H9 (cell line): ENCODE measurements at regions not wholly inside any gene's neighbourhood (a gene's known extent, or its start where the extent isn't known, plus 50 kb on each side); places are given as distances from the start of the nearest gene placed in this dataset.

Experiments used
- DNase-seq: peaks from one replicate; pipeline ENCODE4 v3.0.0-alpha.2; 2017
- H2AFZ ChIP-seq: one replicate; pipeline ENCODE4 v1.6.1; 2013; ENCODE audit warnings: mild to moderate bottlenecking, low read length, control low read depth, moderate library complexity
- H2AK5ac ChIP-seq: 2 replicates; pipeline ENCODE4 v1.6.1; 2013; ENCODE audit warnings: low read length, control low read depth, mixed read lengths; ENCODE audit not compliant: insufficient read length
- H2BK120ac ChIP-seq: one replicate; pipeline ENCODE4 v1.6.1; 2013; ENCODE audit warnings: low read depth, mild to moderate bottlenecking, low read length, control low read depth, inconsistent platforms; ENCODE audit not compliant: poor library complexity, severe bottlenecking
- H2BK12ac ChIP-seq: 2 replicates; pipeline ENCODE4 v1.6.1; 2013; ENCODE audit warnings: low read length, control low read depth, mixed read lengths, low read depth; ENCODE audit not compliant: insufficient read length
- H2BK15ac ChIP-seq: 2 replicates; pipeline ENCODE4 v1.6.1; 2013; ENCODE audit warnings: low read depth, low read length, control low read depth
- H2BK20ac ChIP-seq: one replicate; pipeline ENCODE4 v1.6.1; 2013; ENCODE audit warnings: low read depth, mild to moderate bottlenecking, low read length, control low read depth, inconsistent platforms; ENCODE audit not compliant: poor library complexity, severe bottlenecking
- H2BK5ac ChIP-seq: 2 replicates; pipeline ENCODE4 v1.6.1; 2013; ENCODE audit warnings: low read length, control low read depth, mixed read lengths; ENCODE audit not compliant: insufficient read length
- H3K14ac ChIP-seq: 2 replicates; pipeline ENCODE4 v1.6.1; 2013; ENCODE audit warnings: low read length, control low read depth; ENCODE audit not compliant: insufficient read depth
- H3K18ac ChIP-seq: 2 replicates; pipeline ENCODE4 v1.6.1; 2013; ENCODE audit warnings: low read depth, mild to moderate bottlenecking, mixed read lengths, low read length, control low read depth; ENCODE audit not compliant: insufficient read length
- H3K23ac ChIP-seq: 2 replicates; pipeline ENCODE4 v1.6.1; 2013; ENCODE audit warnings: low read length, control low read depth, mixed read lengths, low read depth; ENCODE audit not compliant: insufficient read length
- H3K23me2 ChIP-seq: 2 replicates; pipeline ENCODE4 v1.6.1; 2013; ENCODE audit warnings: low read depth, mild to moderate bottlenecking, mixed read lengths, low read length, control low read depth; ENCODE audit not compliant: insufficient read length, poor library complexity, severe bottlenecking
- H3K27ac ChIP-seq: 2 replicates; pipeline ENCODE4 v1.5.1; 2013; ENCODE audit warnings: low read length, control low read depth, mixed read lengths, low read depth; ENCODE audit not compliant: insufficient read length
- H3K27me3 ChIP-seq: 2 replicates; pipeline ENCODE4 v1.6.1; 2013; ENCODE audit warnings: low read length, control low read depth, inconsistent platforms; ENCODE audit not compliant: insufficient read depth
- H3K4ac ChIP-seq: 2 replicates; pipeline ENCODE4 v1.6.1; 2013; ENCODE audit warnings: low read depth, mild to moderate bottlenecking, control low read depth, inconsistent platforms, low read length, moderate library complexity
- H3K4me1 ChIP-seq: 2 replicates; pipeline ENCODE4 v1.6.1; 2013; ENCODE audit warnings: low read length, control low read depth, inconsistent platforms; ENCODE audit not compliant: insufficient read depth
- H3K4me2 ChIP-seq: 2 replicates; pipeline ENCODE4 v1.6.1; 2013; ENCODE audit warnings: low read length, control low read depth, mixed read lengths; ENCODE audit not compliant: insufficient read length, insufficient read depth
- H3K56ac ChIP-seq: 2 replicates; pipeline ENCODE4 v1.6.1; 2013; ENCODE audit warnings: low read depth, mild to moderate bottlenecking, mixed read lengths, low read length, control low read depth; ENCODE audit not compliant: insufficient read length
- H3K79me1 ChIP-seq: 2 replicates; pipeline ENCODE4 v1.6.1; 2013; ENCODE audit warnings: low read depth, mild to moderate bottlenecking, moderate library complexity, low read length, control low read depth, inconsistent platforms; ENCODE audit not compliant: insufficient read depth, poor library complexity, severe bottlenecking
- H3K79me2 ChIP-seq: 2 replicates; pipeline ENCODE4 v1.6.1; 2013; ENCODE audit warnings: low read length, control low read depth, inconsistent platforms; ENCODE audit not compliant: insufficient read depth
- H3K9ac ChIP-seq: 2 replicates; pipeline ENCODE4 v1.6.1; 2013; ENCODE audit warnings: low read length, control low read depth, mixed read lengths; ENCODE audit not compliant: insufficient read length; ENCODE audit errors: extremely low read depth
- H3K9me3 ChIP-seq: one replicate; pipeline ENCODE4 v1.6.1; 2013; ENCODE audit warnings: low read depth, low read length, inconsistent platforms; ENCODE audit not compliant: control insufficient read depth
- H3T11ph ChIP-seq: one replicate; pipeline ENCODE4 v1.6.1; 2013; ENCODE audit warnings: mild to moderate bottlenecking, low read length, control low read depth, inconsistent platforms
- H4K20me1 ChIP-seq: one replicate; pipeline ENCODE4 v1.6.1; 2013; ENCODE audit not compliant: control insufficient read depth, insufficient read length, insufficient read depth
- H4K5ac ChIP-seq: 2 replicates; pipeline ENCODE4 v1.6.1; 2013; ENCODE audit warnings: low read depth, mild to moderate bottlenecking, mixed read lengths, low read length, control low read depth; ENCODE audit not compliant: insufficient read length
- H4K8ac ChIP-seq: replicated peaks from 2 replicates; pipeline ENCODE4 v1.6.1; 2013; ENCODE audit warnings: low read length, control low read depth, mixed read lengths, low read depth; ENCODE audit not compliant: insufficient read length
- H4K91ac ChIP-seq: 2 replicates; pipeline ENCODE4 v1.6.1; 2013; ENCODE audit warnings: low read depth, mild to moderate bottlenecking, moderate library complexity, mixed read lengths, low read length, control low read depth; ENCODE audit not compliant: insufficient read length
- H3K27ac Mint-ChIP-seq, 3 experiments: 2 replicates in 2 of 3; 3 replicates in 1 of 3; pipeline ENCODE4 v1.8.0; 2020 to 2021; ENCODE audit warnings: mixed read lengths in 3 of 3, mild to moderate bottlenecking in 1 of 3, moderate library complexity in 1 of 3
- H3K27me3 Mint-ChIP-seq: 2 replicates; pipeline ENCODE4 v1.8.0; 2021; ENCODE audit warnings: low read depth, mild to moderate bottlenecking, moderate library complexity, mixed read lengths
- H3K36me3 Mint-ChIP-seq, 3 experiments: 2 replicates in 2 of 3; 3 replicates in 1 of 3; pipeline ENCODE4 v1.8.0; 2020 to 2021; ENCODE audit warnings: low read depth in 3 of 3, mixed read lengths in 3 of 3; ENCODE audit not compliant: insufficient read depth in 1 of 3
- H3K4me1 Mint-ChIP-seq, 2 experiments: 2 replicates each; pipeline ENCODE4 v1.8.0; 2020; ENCODE audit warnings: mixed read lengths in 2 of 2
- H3K4me3 Mint-ChIP-seq, 2 experiments: 2 replicates in 1 of 2; 3 replicates in 1 of 2; pipeline ENCODE4 v1.8.0; 2020 to 2021; ENCODE audit warnings: mild to moderate bottlenecking in 2 of 2, mixed read lengths in 2 of 2, moderate library complexity in 1 of 2
- H3K9me3 Mint-ChIP-seq, 2 experiments: 2 replicates in 1 of 2; 3 replicates in 1 of 2; pipeline ENCODE4 v1.8.0; 2020; ENCODE audit warnings: mild to moderate bottlenecking in 2 of 2, mixed read lengths in 2 of 2, moderate library complexity in 1 of 2
- WGBS: extraction: QIAGEN DNeasy Blood & Tissue Kit; methylation state at CpG from one replicate; pipeline ENCODE4 v1.1.7; 2013; ENCODE audit warnings: missing lambda C conversion rate, low lambda C conversion rate, mixed read lengths; ENCODE audit not compliant: insufficient read length; ENCODE audit errors: extremely low coverage; 5-methylcytosine and 5-hydroxymethylcytosine counted together
- TF ChIP-seq, protein P1 (sequence below): fragments of 200-600 bp; sonication (generic); conservative IDR thresholded peaks from 3 replicates; pipeline ENCODE4 v1.8.0; 2021; ENCODE audit warnings: antibody characterized with exemption, mild to moderate bottlenecking

DNA sequence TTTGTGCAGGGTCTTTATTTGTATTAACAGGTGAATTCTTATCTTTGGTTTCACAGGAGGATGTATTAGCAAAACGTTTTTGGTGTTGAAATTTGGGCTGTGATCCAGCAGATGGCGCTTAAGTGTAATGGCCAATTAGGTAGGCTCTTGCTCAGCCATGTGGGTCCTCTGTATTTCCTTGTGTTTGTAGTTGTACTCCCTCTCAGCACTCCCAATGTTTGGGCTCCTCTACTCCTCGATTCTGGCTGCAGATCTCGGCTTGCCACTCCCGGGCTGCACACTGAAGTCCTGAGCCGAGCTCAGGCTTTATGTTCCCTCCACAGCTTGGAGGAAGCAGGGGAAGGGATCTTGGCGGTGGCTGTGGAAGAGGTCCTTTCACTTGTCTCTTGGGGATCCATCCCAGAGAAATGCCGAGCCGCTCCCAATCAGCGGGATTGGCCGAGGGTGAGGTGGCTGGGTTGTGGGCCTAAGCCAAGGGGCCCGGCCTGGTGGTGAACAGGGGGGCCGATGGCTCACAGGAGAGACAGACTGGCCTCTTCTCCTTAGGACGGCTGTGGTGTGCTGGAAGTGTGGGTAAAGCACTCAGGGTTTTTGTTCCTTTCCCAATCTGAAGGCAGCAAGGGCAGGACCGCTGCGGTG is 133.7 kb downstream of the AEBP2 start:
- peaks cover 0 to 10% (median 1%) of the 10 kb centered on the region in 3 experiments; a peak in 4 of 7 replicates for H3K36me3 Mint-ChIP-seq
- no peaks in the 10 kb centered on the region for H3K27me3 ChIP-seq
- no peaks in the 10 kb centered on the region for H3K79me1 ChIP-seq
- H3K4me3 Mint-ChIP-seq: no peak overlapping the region
- H3K27ac ChIP-seq: no peak overlapping the region
- no peak overlapping the region for H4K91ac ChIP-seq
- peak overlapping the region; percentile 43 for H3K18ac ChIP-seq
- H4K8ac ChIP-seq: no peak overlapping the region
- H3K23me2 ChIP-seq: no peaks in the 10 kb centered on the region
- H2BK5ac ChIP-seq: no peak overlapping the region
- TF ChIP-seq, protein P1, sequence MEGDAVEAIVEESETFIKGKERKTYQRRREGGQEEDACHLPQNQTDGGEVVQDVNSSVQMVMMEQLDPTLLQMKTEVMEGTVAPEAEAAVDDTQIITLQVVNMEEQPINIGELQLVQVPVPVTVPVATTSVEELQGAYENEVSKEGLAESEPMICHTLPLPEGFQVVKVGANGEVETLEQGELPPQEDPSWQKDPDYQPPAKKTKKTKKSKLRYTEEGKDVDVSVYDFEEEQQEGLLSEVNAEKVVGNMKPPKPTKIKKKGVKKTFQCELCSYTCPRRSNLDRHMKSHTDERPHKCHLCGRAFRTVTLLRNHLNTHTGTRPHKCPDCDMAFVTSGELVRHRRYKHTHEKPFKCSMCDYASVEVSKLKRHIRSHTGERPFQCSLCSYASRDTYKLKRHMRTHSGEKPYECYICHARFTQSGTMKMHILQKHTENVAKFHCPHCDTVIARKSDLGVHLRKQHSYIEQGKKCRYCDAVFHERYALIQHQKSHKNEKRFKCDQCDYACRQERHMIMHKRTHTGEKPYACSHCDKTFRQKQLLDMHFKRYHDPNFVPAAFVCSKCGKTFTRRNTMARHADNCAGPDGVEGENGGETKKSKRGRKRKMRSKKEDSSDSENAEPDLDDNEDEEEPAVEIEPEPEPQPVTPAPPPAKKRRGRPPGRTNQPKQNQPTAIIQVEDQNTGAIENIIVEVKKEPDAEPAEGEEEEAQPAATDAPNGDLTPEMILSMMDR: peak; percentile 90
- no peak overlapping the region for H3K23ac ChIP-seq
- peaks cover 0 to 3% of the 10 kb centered on the region in 2 experiments; a peak in 2 of 5 replicates for H3K9me3 Mint-ChIP-seq
- peaks cover 3% of the 10 kb centered on the region; the same call in 1 of the 2 replicates for H3K4me1 ChIP-seq
- H3K56ac ChIP-seq: no peak overlapping the region
- peak; percentile 86 for DNase-seq
- no peaks in the 10 kb centered on the region for H3K79me2 ChIP-seq
- no CpG with 5 or more reads among the region's 16 CpGs for WGBS
- no peak overlapping the region for H2BK20ac ChIP-seq
- no peak overlapping the region for H3K9ac ChIP-seq
- H3K14ac ChIP-seq: 0 out of 2 replicates have a peak overlapping the region, but pooled peaks have one; percentile 9
- peak overlapping the region; percentile 41 for H2AFZ ChIP-seq
- H3K4ac ChIP-seq: no peak overlapping the region
- H3K4me2 ChIP-seq: no peak overlapping the region
- H3T11ph ChIP-seq: no peak overlapping the region
- no peak overlapping the region for H4K5ac ChIP-seq
- no peak overlapping the region for H2BK12ac ChIP-seq
- H2BK120ac ChIP-seq: no peak overlapping the region
- H3K9me3 ChIP-seq: no peaks in the 10 kb centered on the region
- H3K27me3 Mint-ChIP-seq: no peaks in the 10 kb centered on the region
- H3K4me1 Mint-ChIP-seq: peaks cover 34 to 47% of the 10 kb centered on the region in 2 experiments
- H2BK15ac ChIP-seq: no peak overlapping the region
- H4K20me1 ChIP-seq: no peaks in the 10 kb centered on the region
- H3K27ac Mint-ChIP-seq: peak overlapping the region in 2 of 3 experiments; percentile 40 to 97; a peak in 3 of 7 replicates
- no peak overlapping the region for H2AK5ac ChIP-seq
